ENCODE measurements at regions not wholly inside any gene's neighbourhood (a gene's known extent, or its start where the extent isn't known, plus 50 kb on each side); places are given as distances from the start of the nearest gene placed in this dataset.

GRCh38 chr2:195543063-195543462 is 114.0 kb upstream of the SLC39A10 start:
- TF ChIP-seq POLR2AphosphoS5 (IDR thresholded peaks at IDR 0.05) (no peak), POLR2A (IDR thresholded peaks at IDR 0.05) (no peak)
- TF ChIP-seq, protein P1, sequence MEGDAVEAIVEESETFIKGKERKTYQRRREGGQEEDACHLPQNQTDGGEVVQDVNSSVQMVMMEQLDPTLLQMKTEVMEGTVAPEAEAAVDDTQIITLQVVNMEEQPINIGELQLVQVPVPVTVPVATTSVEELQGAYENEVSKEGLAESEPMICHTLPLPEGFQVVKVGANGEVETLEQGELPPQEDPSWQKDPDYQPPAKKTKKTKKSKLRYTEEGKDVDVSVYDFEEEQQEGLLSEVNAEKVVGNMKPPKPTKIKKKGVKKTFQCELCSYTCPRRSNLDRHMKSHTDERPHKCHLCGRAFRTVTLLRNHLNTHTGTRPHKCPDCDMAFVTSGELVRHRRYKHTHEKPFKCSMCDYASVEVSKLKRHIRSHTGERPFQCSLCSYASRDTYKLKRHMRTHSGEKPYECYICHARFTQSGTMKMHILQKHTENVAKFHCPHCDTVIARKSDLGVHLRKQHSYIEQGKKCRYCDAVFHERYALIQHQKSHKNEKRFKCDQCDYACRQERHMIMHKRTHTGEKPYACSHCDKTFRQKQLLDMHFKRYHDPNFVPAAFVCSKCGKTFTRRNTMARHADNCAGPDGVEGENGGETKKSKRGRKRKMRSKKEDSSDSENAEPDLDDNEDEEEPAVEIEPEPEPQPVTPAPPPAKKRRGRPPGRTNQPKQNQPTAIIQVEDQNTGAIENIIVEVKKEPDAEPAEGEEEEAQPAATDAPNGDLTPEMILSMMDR (IDR thresholded peaks at IDR 0.05) = no peak
- no peaks in the 10 kb centered on the region for H3K4me1 ChIP-seq
- no peaks in the 10 kb centered on the region for H3K36me3 ChIP-seq
- no peaks in the 10 kb centered on the region for H3K27me3 ChIP-seq
- DNase-seq (ENCODE audit: low spot score in 2 of 2) = no peak
- no peak overlapping the region for H3K4me3 ChIP-seq
- H3K9me3 ChIP-seq = peaks cover 6 to 10% of the 10 kb centered on the region in 2 donors
- H3K27ac ChIP-seq = no peak overlapping the region
- intact Hi-C loops (cut with DNase I; ENCODE audit: low total_unique reads) = no loop called here

DNA sequence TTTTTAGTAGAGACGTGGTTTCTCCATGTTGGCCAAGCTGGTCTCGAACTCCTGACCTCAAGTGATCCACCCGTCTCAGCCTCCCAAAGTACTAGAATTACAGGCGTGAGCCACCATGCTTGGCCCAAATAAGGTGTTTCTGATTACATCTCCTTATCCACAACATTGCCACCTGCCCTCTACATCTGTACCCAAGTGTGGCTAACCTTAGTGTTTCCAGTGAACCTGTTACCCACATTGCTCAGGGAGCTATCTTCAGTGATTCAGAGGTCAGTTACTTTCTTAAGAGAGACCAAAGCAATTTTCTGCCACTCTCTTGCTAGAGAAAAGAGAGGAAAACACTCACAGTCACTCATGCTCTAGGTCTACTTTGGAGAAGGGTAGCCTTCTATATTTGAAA is 115.0 kb upstream of the SLC39A10 start:
- no peaks in the 10 kb centered on the region for H3K4me1 ChIP-seq
- TF ChIP-seq POLR2AphosphoS5 (IDR thresholded peaks at IDR 0.05) (no peak), POLR2A (IDR thresholded peaks at IDR 0.05) (no peak)
- TF ChIP-seq, protein P1 (IDR thresholded peaks at IDR 0.05) = no peak
- no peak overlapping the region for H3K4me3 ChIP-seq
- no peak overlapping the region for H3K27ac ChIP-seq
- no peak for DNase-seq (ENCODE audit: low spot score in 2 of 2)
- no peaks in the 10 kb centered on the region for H3K27me3 ChIP-seq
- no peaks in the 10 kb centered on the region for H3K36me3 ChIP-seq
- intact Hi-C loops (cut with DNase I; ENCODE audit: low total_unique reads) = no loop called here
- H3K9me3 ChIP-seq = no peaks in the 10 kb centered on the region

GRCh38 chr2:195538937-195539336 is 118.1 kb upstream of the SLC39A10 start:
- no peaks in the 10 kb centered on the region for H3K36me3 ChIP-seq
- DNase-seq (ENCODE audit: low spot score in 2 of 2) = no peak
- no peak overlapping the region for H3K4me3 ChIP-seq
- H3K9me3 ChIP-seq = no peaks in the 10 kb centered on the region
- no peaks in the 10 kb centered on the region for H3K4me1 ChIP-seq
- intact Hi-C loops (cut with DNase I; ENCODE audit: low total_unique reads) = no loop called here
- no peak overlapping the region for H3K27ac ChIP-seq
- TF ChIP-seq POLR2AphosphoS5 (IDR thresholded peaks at IDR 0.05) = no peak
- TF ChIP-seq, protein P1 (IDR thresholded peaks at IDR 0.05) = no peak
- TF ChIP-seq POLR2A (IDR thresholded peaks at IDR 0.05) = no peak
- no peaks in the 10 kb centered on the region for H3K27me3 ChIP-seq

DNA sequence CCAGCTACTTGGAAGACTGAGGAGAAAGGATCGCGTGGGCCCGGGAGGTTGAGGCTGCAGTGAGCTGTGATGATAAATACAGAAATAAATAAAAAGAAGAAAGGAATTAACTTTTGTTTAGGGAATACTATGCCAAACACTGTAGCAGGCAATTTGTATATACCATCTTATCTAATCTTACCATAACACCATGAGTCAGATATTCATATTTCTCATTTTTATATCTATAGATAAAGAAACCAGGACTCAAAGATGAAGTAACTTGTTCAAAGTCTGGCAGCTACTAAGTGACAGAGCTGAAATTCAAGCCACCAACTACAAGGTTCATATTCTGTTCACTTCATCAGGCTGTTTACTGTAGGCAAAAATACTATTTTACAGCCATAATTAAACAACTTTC is 119.2 kb upstream of the SLC39A10 start:
- TF ChIP-seq POLR2AphosphoS5 (IDR thresholded peaks at IDR 0.05) (no peak), POLR2A (IDR thresholded peaks at IDR 0.05) (no peak)
- TF ChIP-seq, protein P1 (IDR thresholded peaks at IDR 0.05) = no peak
- Histone ChIP-seq H3K27me3 (no peaks in the 10 kb centered on the region), H3K9me3 (no peaks in the 10 kb centered on the region), H3K4me3 (no peak overlapping the region), H3K36me3 (no peaks in the 10 kb centered on the region), H3K4me1 (no peaks in the 10 kb centered on the region), H3K27ac (no peak overlapping the region)
- intact Hi-C loops (cut with DNase I; ENCODE audit: low total_unique reads) = no loop called here
- DNase-seq (ENCODE audit: low spot score in 2 of 2) = no peak

- Histone ChIP-seq H3K4me1 (no peaks in the 10 kb centered on the region), H3K27ac (no peak overlapping the region), H3K4me3 (no peak overlapping the region), H3K36me3 (no peaks in the 10 kb centered on the region), H3K27me3 (no peaks in the 10 kb centered on the region), H3K9me3 (no peaks in the 10 kb centered on the region)
- DNase-seq (ENCODE audit: low spot score in 2 of 2) = no peak
- intact Hi-C loops (cut with DNase I; ENCODE audit: low total_unique reads) = no loop called here
- no peak for TF ChIP-seq POLR2A (IDR thresholded peaks at IDR 0.05)
- TF ChIP-seq POLR2AphosphoS5 (IDR thresholded peaks at IDR 0.05) = no peak
- TF ChIP-seq, protein P1 (IDR thresholded peaks at IDR 0.05) = no peak
Measured at GRCh38 chr2:195536906-195537305, 120.1 kb upstream of the SLC39A10 start.

Data from breast epithelium (tissue), 4 donors.